IMR-90 (cell line): ENCODE measurements at regions not wholly inside any gene's neighbourhood (a gene's known extent, or its start where the extent isn't known, plus 50 kb on each side); places are given as distances from the start of the nearest gene placed in this dataset.

Experiments used
- ATAC-seq: fragments of 200-7000 bp; cut with Tn5 transposase; 2 replicates; pipeline ENCODE4 v1.9.1; 2020; ENCODE audit warnings: low read depth, mild to moderate bottlenecking, moderate library complexity
- BruUV-seq: library from RNA; stranded (reverse); fragments of 400-500 nt; replicated peaks from 2 replicates; lab custom pipeline; 2021; lab: Mats Ljungman, UMichigan
- CTCF ChIA-PET: fragments of 300-600 bp; formaldehyde crosslinking; extraction: SDS; loops from one replicate; lab custom pipeline; 2021; ENCODE audit warnings: antibody characterized with exemption; lab: Yijun Ruan, JAX
- POLR2A ChIA-PET: fragments of 300-600 bp; sonication (Branson Sonifier 250); formaldehyde crosslinking; loops from one replicate; lab custom pipeline; 2022; ENCODE audit warnings: antibody characterized with exemption; ENCODE audit not compliant: unreplicated experiment; lab: Charles Lee
- DNase-seq: peaks from one replicate; pipeline ENCODE4 v3.0.0; 2013
- H2AFZ ChIP-seq: replicated peaks from 2 replicates; pipeline ENCODE3; 2013; ENCODE audit warnings: low read length, mild to moderate bottlenecking; ENCODE audit not compliant: poor library complexity
- H2AK5ac ChIP-seq: 2 replicates; pipeline ENCODE4 v1.6.1; 2013; ENCODE audit warnings: low read depth, low read length, inconsistent platforms
- H2AK9ac ChIP-seq: replicated peaks from 2 replicates; pipeline ENCODE3; 2013; ENCODE audit warnings: mild to moderate bottlenecking, low read depth, low read length, moderate library complexity; ENCODE audit not compliant: poor library complexity
- H2BK120ac ChIP-seq: 2 replicates; pipeline ENCODE4 v1.6.1; 2013; ENCODE audit warnings: low read depth, low read length, inconsistent platforms
- H2BK15ac ChIP-seq: 3 replicates; pipeline ENCODE4 v1.6.1; 2013; ENCODE audit warnings: low read depth, low read length, inconsistent platforms
- H2BK20ac ChIP-seq: 2 replicates; pipeline ENCODE4 v1.6.1; 2013; ENCODE audit warnings: low read depth, mild to moderate bottlenecking, inconsistent platforms, low read length, moderate library complexity
- H2BK5ac ChIP-seq: 2 replicates; pipeline ENCODE4 v1.6.1; 2013; ENCODE audit warnings: mild to moderate bottlenecking, low read depth, low read length, inconsistent platforms; ENCODE audit not compliant: poor library complexity, severe bottlenecking
- H3K14ac ChIP-seq: replicated peaks from 2 replicates; pipeline ENCODE4 v1.6.1; 2013; ENCODE audit warnings: low read depth, low read length, inconsistent platforms
- H3K18ac ChIP-seq: 2 replicates; pipeline ENCODE4 v1.6.1; 2013; ENCODE audit warnings: low read depth, low read length, control low read depth
- H3K23ac ChIP-seq: 2 replicates; pipeline ENCODE4 v1.6.1; 2013; ENCODE audit warnings: low read depth, low read length, inconsistent platforms
- H3K27ac ChIP-seq: 2 replicates; pipeline ENCODE4 v1.5.1; 2013; ENCODE audit warnings: mild to moderate bottlenecking, control low read depth, low read length; ENCODE audit not compliant: insufficient read depth
- H3K27me3 ChIP-seq: 2 replicates; pipeline ENCODE4 v1.6.1; 2013; ENCODE audit warnings: low read length; ENCODE audit not compliant: control insufficient read depth, insufficient read depth
- H3K36me3 ChIP-seq: 2 replicates; pipeline ENCODE4 v1.6.1; 2013; ENCODE audit warnings: low read length, mixed read lengths; ENCODE audit not compliant: control insufficient read depth, insufficient read depth
- H3K4ac ChIP-seq: 2 replicates; pipeline ENCODE4 v1.6.1; 2013; ENCODE audit warnings: low read depth, low read length, inconsistent platforms
- H3K4me1 ChIP-seq: 2 replicates; pipeline ENCODE4 v1.6.1; 2013; ENCODE audit warnings: low read length, mixed read lengths; ENCODE audit not compliant: control insufficient read depth, insufficient read depth
- H3K4me2 ChIP-seq: 2 replicates; pipeline ENCODE4 v1.6.1; 2013; ENCODE audit warnings: low read depth, mild to moderate bottlenecking, control low read depth, low read length, moderate library complexity
- H3K4me3 ChIP-seq: 2 replicates; pipeline ENCODE4 v1.5.1; 2013; ENCODE audit warnings: low read depth, mild to moderate bottlenecking, control low read depth, low read length, moderate library complexity; ENCODE audit not compliant: insufficient read depth
- H3K56ac ChIP-seq: 2 replicates; pipeline ENCODE4 v1.6.1; 2013; ENCODE audit warnings: low read length, inconsistent platforms; ENCODE audit not compliant: insufficient read depth; ENCODE audit errors: extremely low read depth
- H3K79me1 ChIP-seq, 2 experiments: 2 replicates each; pipeline ENCODE4 v1.6.1; 2013; ENCODE audit warnings: low read length in 2 of 2, inconsistent platforms in 1 of 2, low read depth in 1 of 2
- H3K9ac ChIP-seq: 2 replicates; pipeline ENCODE4 v1.6.1; 2013; ENCODE audit warnings: low read depth, low read length, control low read depth
- H3K9me1 ChIP-seq: 2 replicates; pipeline ENCODE4 v1.6.1; 2013; ENCODE audit warnings: low read length, inconsistent platforms; ENCODE audit not compliant: insufficient read depth
- H3K9me3 ChIP-seq: 2 replicates; pipeline ENCODE4 v1.6.1; 2013; ENCODE audit warnings: low read length; ENCODE audit not compliant: control insufficient read depth, insufficient read depth
- H4K20me1 ChIP-seq: 2 replicates; pipeline ENCODE4 v1.6.1; 2013; ENCODE audit warnings: low read length, inconsistent platforms; ENCODE audit not compliant: insufficient read depth
- H4K5ac ChIP-seq: 2 replicates; pipeline ENCODE4 v1.6.1; 2013; ENCODE audit warnings: mild to moderate bottlenecking, low read depth, low read length, control low read depth
- H4K8ac ChIP-seq, 2 experiments: 2 replicates each; pipeline ENCODE4 v1.6.1; 2013; ENCODE audit warnings: low read depth in 2 of 2, low read length in 2 of 2, control low read depth in 1 of 2, inconsistent platforms in 1 of 2
- H4K91ac ChIP-seq: 2 replicates; pipeline ENCODE4 v1.6.1; 2013; ENCODE audit warnings: low read depth, low read length, inconsistent platforms; ENCODE audit not compliant: insufficient read depth
- MXI1 ChIP-seq: IDR thresholded peaks from 2 replicates; pipeline ENCODE4 v1.6.1; 2012; ENCODE audit warnings: low read depth, mild to moderate bottlenecking, low read length, moderate library complexity, borderline replicate concordance
- WGBS, 2 experiments: methylation state at CpG; one replicate each; pipeline versions ENCODE4 v1.1.5 to v1.1.7; 2013; ENCODE audit warnings: missing lambda C conversion rate in 2 of 2; ENCODE audit not compliant: insufficient read length in 1 of 2; ENCODE audit errors: extremely low coverage in 2 of 2; 5-methylcytosine and 5-hydroxymethylcytosine counted together
- dilution Hi-C: fragments of 300-500 bp; cut with HindIII; formaldehyde crosslinking; loops from one replicate; pipeline ENCODE4 v1.14.3; 2018; ENCODE audit warnings: low sequenced_read_pairs; ENCODE audit not compliant: unreplicated experiment
- in situ Hi-C: fragments of 300-500 bp; cut with MboI; formaldehyde crosslinking; loops from 3 replicates; pipeline ENCODE4 v1.14.3; 2019; ENCODE audit warnings: low sequenced_read_pairs, inconsistent platforms, mixed read lengths
- intact Hi-C: fragments of 100-400 bp; cut with micrococcal nuclease; formaldehyde crosslinking; loops from 2 replicates; pipeline ENCODE4 v1.10.0; 2022

DNA sequence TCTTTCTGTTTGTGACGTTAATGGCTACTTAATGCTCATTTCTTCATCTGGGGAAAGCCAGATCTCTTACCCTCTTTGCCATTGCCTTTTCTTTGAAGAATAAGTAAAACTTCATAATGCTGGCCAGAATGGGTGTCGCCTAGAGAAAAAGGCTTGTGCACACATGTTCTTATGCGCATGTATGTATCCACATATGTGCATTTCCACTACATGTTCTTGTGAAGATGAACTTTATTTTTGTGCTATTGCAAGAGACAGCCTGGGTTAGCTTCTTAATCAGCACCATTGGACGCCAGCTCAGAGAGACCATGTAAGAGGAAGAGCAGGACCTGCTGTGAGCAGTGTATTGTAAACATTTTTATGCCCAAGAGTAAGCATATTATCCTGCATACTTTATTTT, 178.7 kb downstream of the SPRY1 start:
- Histone ChIP-seq H3K27me3 (no peaks in the 10 kb centered on the region; the same call in 1 of the 2 replicates), H3K4me1 (no peaks in the 10 kb centered on the region), H3K4ac (no peak overlapping the region), H3K18ac (no peak overlapping the region), H2AK9ac (no peak overlapping the region), H3K27ac (no peak overlapping the region), H3K9me1 (no peaks in the 10 kb centered on the region), H2AK5ac (no peak overlapping the region), H3K36me3 (no peaks in the 10 kb centered on the region), H4K5ac (no peak overlapping the region), H2BK5ac (no peak overlapping the region), H2BK20ac (no peak overlapping the region), H4K91ac (no peak overlapping the region), H2BK120ac (no peak overlapping the region), H3K23ac (no peak overlapping the region), H3K9me3 (no peaks in the 10 kb centered on the region), H2AFZ (no peak overlapping the region), H4K20me1 (no peaks in the 10 kb centered on the region), H3K4me3 (no peak overlapping the region), H3K79me1 (no peaks in the 10 kb centered on the region), H2BK15ac (no peak overlapping the region), H3K4me2 (no peak overlapping the region), H4K8ac (no peak overlapping the region), H3K9ac (no peak overlapping the region), H3K56ac (no peak overlapping the region), H3K14ac (no peak overlapping the region)
- intact Hi-C loops, result no loop called here
- POLR2A ChIA-PET, result no interaction called here
- no TSS peak for BruUV-seq
- dilution Hi-C loops, result no loop called here
- no peak for DNase-seq
- ATAC-seq, result 0 out of 2 replicates have a peak, but pooled peaks have one; percentile 27
- CTCF ChIA-PET, result interaction anchor here (0.9 to 1.1 kb wide), 3 partner anchors 13 to 35 kb away, joined by 3 to 4 read pairs (median 3); no protein-coding TSS in a partner anchor
- WGBS, 2 experiments, result no CpG with 5 or more reads among the region's 4 CpGs
- no peak for TF ChIP-seq MXI1
- in situ Hi-C loops, result no loop called here
